ENCODE measurements at regions not wholly inside any gene's neighbourhood (a gene's known extent, or its start where the extent isn't known, plus 50 kb on each side); places are given as distances from the start of the nearest gene placed in this dataset.
"Not testable (repeated sequence)": the region's sequence is repeated elsewhere in the genome, so short reads cannot be mapped to it uniquely, and the experiment has no call there.

- TF ChIP-seq, protein P1, sequence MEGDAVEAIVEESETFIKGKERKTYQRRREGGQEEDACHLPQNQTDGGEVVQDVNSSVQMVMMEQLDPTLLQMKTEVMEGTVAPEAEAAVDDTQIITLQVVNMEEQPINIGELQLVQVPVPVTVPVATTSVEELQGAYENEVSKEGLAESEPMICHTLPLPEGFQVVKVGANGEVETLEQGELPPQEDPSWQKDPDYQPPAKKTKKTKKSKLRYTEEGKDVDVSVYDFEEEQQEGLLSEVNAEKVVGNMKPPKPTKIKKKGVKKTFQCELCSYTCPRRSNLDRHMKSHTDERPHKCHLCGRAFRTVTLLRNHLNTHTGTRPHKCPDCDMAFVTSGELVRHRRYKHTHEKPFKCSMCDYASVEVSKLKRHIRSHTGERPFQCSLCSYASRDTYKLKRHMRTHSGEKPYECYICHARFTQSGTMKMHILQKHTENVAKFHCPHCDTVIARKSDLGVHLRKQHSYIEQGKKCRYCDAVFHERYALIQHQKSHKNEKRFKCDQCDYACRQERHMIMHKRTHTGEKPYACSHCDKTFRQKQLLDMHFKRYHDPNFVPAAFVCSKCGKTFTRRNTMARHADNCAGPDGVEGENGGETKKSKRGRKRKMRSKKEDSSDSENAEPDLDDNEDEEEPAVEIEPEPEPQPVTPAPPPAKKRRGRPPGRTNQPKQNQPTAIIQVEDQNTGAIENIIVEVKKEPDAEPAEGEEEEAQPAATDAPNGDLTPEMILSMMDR (IDR thresholded peaks at IDR 0.05) = no peak
- WGBS, 2 donors = 38 to 39% methylated on average over 4 of the region's 4 CpGs
- H3K27ac ChIP-seq = no peak overlapping the region
- H3K36me3 ChIP-seq = no peaks in the 10 kb centered on the region
- H3K4me3 ChIP-seq = no peak overlapping the region
- FAIRE-seq = no peak
- no peak for ATAC-seq
- no peak for DNase-seq
- no peaks in the 10 kb centered on the region for H3K9me3 ChIP-seq
- H3K4me1 ChIP-seq = no peaks in the 10 kb centered on the region
- peaks cover 0 to 12% (median 4%) of the 10 kb centered on the region in 4 donors for H3K27me3 ChIP-seq
- intact Hi-C loops (cut with DNase I) = no loop called here
Observed at GRCh38 chr4:189221691-189222090, 719.0 kb upstream of the FRG1 start.

DNA sequence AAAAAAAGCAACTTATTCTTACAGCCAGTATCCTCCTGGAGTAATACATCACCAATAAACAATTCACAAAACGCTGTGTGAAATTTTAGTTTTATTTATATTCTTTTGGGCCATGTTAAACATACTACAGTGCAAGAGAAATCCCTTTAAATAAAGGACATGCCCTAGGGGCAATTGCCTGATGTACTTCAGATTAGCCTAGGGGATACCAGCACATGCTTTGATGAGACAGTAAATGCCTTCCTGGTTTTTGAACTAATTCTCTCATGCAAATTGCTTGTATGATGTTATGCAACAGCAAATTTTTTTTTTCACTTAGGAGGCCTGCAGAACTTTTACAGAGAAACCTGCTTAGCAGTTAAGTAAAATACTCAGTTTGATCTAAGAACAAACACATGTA is 711.9 kb upstream of the FRG1 start:
- DNase-seq = no peak
- Histone ChIP-seq H3K27ac (no peak overlapping the region), H3K36me3 (no peaks in the 10 kb centered on the region), H3K4me1 (no peaks in the 10 kb centered on the region), H3K4me3 (no peak overlapping the region), H3K9me3 (no peaks in the 10 kb centered on the region), H3K27me3 (no peaks in the 10 kb centered on the region)
- TF ChIP-seq, protein P1 (IDR thresholded peaks at IDR 0.05) = no peak
- WGBS, 2 donors = 39 to 45% methylated on average over 1 of the region's 1 CpG
- FAIRE-seq = no peak
- no peak for ATAC-seq
- intact Hi-C loops (cut with DNase I) = no loop called here

DNA sequence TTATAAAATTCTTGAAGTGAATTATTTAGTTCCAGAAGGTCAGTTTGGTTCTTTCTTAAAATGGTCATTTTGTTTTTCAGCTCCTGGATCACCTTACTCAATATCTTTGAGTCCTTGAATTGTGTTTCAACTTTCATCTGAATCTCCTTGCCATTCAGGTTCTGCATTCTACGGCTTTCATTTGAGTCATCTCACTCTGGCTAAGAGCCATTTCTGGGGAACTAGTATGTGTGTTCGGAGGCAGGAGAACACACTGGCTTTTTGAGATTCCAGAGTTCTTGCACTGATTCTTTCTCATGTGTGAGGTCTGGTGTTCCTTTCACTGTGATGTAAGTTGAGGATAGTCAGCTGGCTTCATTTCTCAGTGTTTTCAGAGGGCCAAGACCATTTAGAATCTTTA is 708.4 kb upstream of the FRG1 start:
- TF ChIP-seq, protein P1 (IDR thresholded peaks at IDR 0.05) = no peak
- FAIRE-seq (no peak), DNase-seq (no peak), ATAC-seq (no peak)
- Histone ChIP-seq H3K9me3 (no peaks in the 10 kb centered on the region), H3K4me3 (no peak overlapping the region), H3K4me1 (no peaks in the 10 kb centered on the region), H3K27ac (no peak overlapping the region), H3K27me3 (no peaks in the 10 kb centered on the region), H3K36me3 (no peaks in the 10 kb centered on the region)
- WGBS, 2 donors = 32 to 67% methylated on average over 2 of the region's 2 CpGs
- intact Hi-C loops (cut with DNase I) = no loop called here

- no CpG with 5 or more reads among the region's 1 CpG for WGBS, 2 donors
- H3K36me3 ChIP-seq; H3K4me1 ChIP-seq; ATAC-seq; intact Hi-C loops (cut with DNase I); H3K27me3 ChIP-seq; H3K27ac ChIP-seq; H3K4me3 ChIP-seq; H3K9me3 ChIP-seq: not testable (repeated sequence)
- peak in 2 of 6 donors; percentile 30 to 59 for DNase-seq
- peak; percentile 99 for FAIRE-seq
Observed at GRCh38 chr4:189233754-189234153, 706.9 kb upstream of the FRG1 start.

GRCh38 chr4:189234948-189235347 is 705.7 kb upstream of the FRG1 start:
- H3K4me3 ChIP-seq; H3K9me3 ChIP-seq; H3K4me1 ChIP-seq; H3K36me3 ChIP-seq; ATAC-seq; H3K27ac ChIP-seq; intact Hi-C loops (cut with DNase I); H3K27me3 ChIP-seq: not testable (repeated sequence)
- FAIRE-seq (peak; percentile 98), DNase-seq (peak in 2 of 6 donors; percentile 25 to 58)

- WGBS, 2 donors = 84 to 85% methylated on average over 6 of the region's 6 CpGs
- ATAC-seq (no peak), FAIRE-seq (no peak), DNase-seq (peak in 1 of 6 donors; percentile 23)
- no peak overlapping the region for H3K4me3 ChIP-seq
- H3K9me3 ChIP-seq = no peaks in the 10 kb centered on the region
- H3K27me3 ChIP-seq = no peaks in the 10 kb centered on the region
- no peaks in the 10 kb centered on the region for H3K4me1 ChIP-seq
- intact Hi-C loops (cut with DNase I) = no loop called here
- no peak overlapping the region for H3K27ac ChIP-seq
- H3K36me3 ChIP-seq = no peaks in the 10 kb centered on the region
- TF ChIP-seq, protein P1 (IDR thresholded peaks at IDR 0.05) = no peak
Observed at GRCh38 chr4:189235599-189235998, 705.1 kb upstream of the FRG1 start.

GRCh38 chr4:189236321-189236720 is 704.4 kb upstream of the FRG1 start:
- H3K4me1 ChIP-seq; H3K4me3 ChIP-seq; FAIRE-seq; H3K9me3 ChIP-seq; H3K36me3 ChIP-seq; H3K27me3 ChIP-seq; ATAC-seq; intact Hi-C loops (cut with DNase I); H3K27ac ChIP-seq: not testable (repeated sequence)
- peak in 1 of 6 donors; percentile 38 for DNase-seq
- WGBS, 2 donors = 93 to 95% methylated on average over 28 of the region's 28 CpGs

Data from pancreas (tissue), 10 donors.